Left ventricle myocardium inferior (tissue), 1 donor: ENCODE measurements at regions not wholly inside any gene's neighbourhood (a gene's known extent, or its start where the extent isn't known, plus 50 kb on each side); places are given as distances from the start of the nearest gene placed in this dataset.

Source experiments
- DNase-seq: peaks from one replicate; pipeline ENCODE4 v3.0.0-alpha.2; 2020
- H3K27ac ChIP-seq: fragments of 200-600 bp; replicated peaks from 2 replicates; pipeline ENCODE4 v1.8.0; 2021
- H3K27me3 ChIP-seq: fragments of 200-600 bp; 2 replicates; pipeline ENCODE4 v1.8.0; 2021; ENCODE audit warnings: low read depth
- H3K36me3 ChIP-seq: fragments of 200-600 bp; 2 replicates; pipeline ENCODE4 v1.8.0; 2021
- H3K4me1 ChIP-seq: fragments of 200-600 bp; 2 replicates; pipeline ENCODE4 v1.8.0; 2021
- H3K4me3 ChIP-seq: fragments of 200-600 bp; 2 replicates; pipeline ENCODE4 v1.8.0; 2021; ENCODE audit warnings: mild to moderate bottlenecking, moderate library complexity
- H3K9me3 ChIP-seq: fragments of 200-600 bp; replicated peaks from 2 replicates; pipeline ENCODE4 v1.8.0; 2021
- CTCF ChIP-seq: fragments of 200-600 bp; IDR thresholded peaks from 2 replicates; pipeline ENCODE4 v1.8.0; 2021; ENCODE audit warnings: antibody characterized with exemption, mild to moderate bottlenecking, borderline replicate concordance
- intact Hi-C: fragments of 100-400 bp; cut with micrococcal nuclease; formaldehyde crosslinking; loops from one replicate; pipeline ENCODE4 v1.11.0; 2022
- donor health status: DM: no; HTN: yes; CAD: no; lungs with severe emphysema.

GRCh38 chr4:84286048-84286447 lies 213.0 kb downstream of the NKX6-1 start:
- no peak overlapping the region for H3K4me3 ChIP-seq
- no peak overlapping the region for H3K27ac ChIP-seq
- no peaks in the 10 kb centered on the region for H3K4me1 ChIP-seq
- peaks cover 6% of the 10 kb centered on the region for H3K27me3 ChIP-seq
- H3K9me3 ChIP-seq, result peaks cover 40% of the 10 kb centered on the region
- no peak for DNase-seq
- no peaks in the 10 kb centered on the region for H3K36me3 ChIP-seq
- intact Hi-C loops, result no loop called here
- TF ChIP-seq CTCF, result no peak

- intact Hi-C loops, result no loop called here
- no peaks in the 10 kb centered on the region for H3K4me1 ChIP-seq
- no peak for TF ChIP-seq CTCF
- H3K4me3 ChIP-seq, result no peak overlapping the region
- H3K27ac ChIP-seq, result no peak overlapping the region
- no peaks in the 10 kb centered on the region for H3K36me3 ChIP-seq
- no peaks in the 10 kb centered on the region for H3K27me3 ChIP-seq
- DNase-seq, result no peak
- no peaks in the 10 kb centered on the region for H3K9me3 ChIP-seq
These were observed 219.4 kb downstream of the NKX6-1 start for GRCh38 chr4:84279678-84280077.

- no peaks in the 10 kb centered on the region for H3K27me3 ChIP-seq
- no peak for DNase-seq
- H3K4me1 ChIP-seq, result no peaks in the 10 kb centered on the region
- H3K36me3 ChIP-seq, result no peaks in the 10 kb centered on the region
- intact Hi-C loops, result no loop called here
- H3K27ac ChIP-seq, result no peak overlapping the region
- no peak overlapping the region for H3K4me3 ChIP-seq
- no peaks in the 10 kb centered on the region for H3K9me3 ChIP-seq
- no peak for TF ChIP-seq CTCF
These were observed 221.2 kb downstream of the NKX6-1 start for GRCh38 chr4:84277923-84278322.

- Histone ChIP-seq H3K36me3 (no peaks in the 10 kb centered on the region), H3K4me3 (no peak overlapping the region), H3K9me3 (no peaks in the 10 kb centered on the region), H3K27ac (no peak overlapping the region), H3K27me3 (no peaks in the 10 kb centered on the region), H3K4me1 (no peaks in the 10 kb centered on the region)
- no peak for TF ChIP-seq CTCF
- no peak for DNase-seq
- intact Hi-C loops, result no loop called here
These were observed 222.3 kb downstream of the NKX6-1 start for GRCh38 chr4:84276752-84277151.

GRCh38 chr4:84269536-84270044 lies 229.5 kb downstream of the NKX6-1 start:
- no peaks in the 10 kb centered on the region for H3K4me1 ChIP-seq
- no peak overlapping the region for H3K4me3 ChIP-seq
- no peak overlapping the region for H3K27ac ChIP-seq
- TF ChIP-seq CTCF, result no peak
- H3K36me3 ChIP-seq, result no peaks in the 10 kb centered on the region
- DNase-seq, result no peak
- intact Hi-C loops, result no loop called here
- H3K9me3 ChIP-seq, result peaks cover 4% of the 10 kb centered on the region
- H3K27me3 ChIP-seq, result no peaks in the 10 kb centered on the region

- Histone ChIP-seq H3K27ac (no peak overlapping the region), H3K27me3 (no peaks in the 10 kb centered on the region), H3K4me1 (no peaks in the 10 kb centered on the region), H3K36me3 (no peaks in the 10 kb centered on the region), H3K9me3 (peaks cover 46% of the 10 kb centered on the region), H3K4me3 (no peak overlapping the region)
- TF ChIP-seq CTCF, result no peak
- DNase-seq, result no peak
- intact Hi-C loops, result no loop called here
These were observed 234.4 kb downstream of the NKX6-1 start for GRCh38 chr4:84264652-84265051.
